ENCODE measurements at regions not wholly inside any gene's neighbourhood (a gene's known extent, or its start where the extent isn't known, plus 50 kb on each side); places are given as distances from the start of the nearest gene placed in this dataset.

- Mint-ChIP-seq H3K4me1 (no peaks in the 10 kb centered on the region), H3K27me3 (no peaks in the 10 kb centered on the region), H3K9me3 (no peaks in the 10 kb centered on the region), H3K4me3 (no peak overlapping the region), H3K36me3 (ENCODE audit: low read depth) (no peaks in the 10 kb centered on the region), H3K27ac (no peak overlapping the region)
- ATAC-seq (ENCODE audit: low read depth) (no peak), DNase-seq (no peak)
- intact Hi-C loops (cut with micrococcal nuclease) = no loop called here
- ChIA-PET CTCF (no interaction called here), POLR2A (no interaction called here)
- TF ChIP-seq, protein P1, sequence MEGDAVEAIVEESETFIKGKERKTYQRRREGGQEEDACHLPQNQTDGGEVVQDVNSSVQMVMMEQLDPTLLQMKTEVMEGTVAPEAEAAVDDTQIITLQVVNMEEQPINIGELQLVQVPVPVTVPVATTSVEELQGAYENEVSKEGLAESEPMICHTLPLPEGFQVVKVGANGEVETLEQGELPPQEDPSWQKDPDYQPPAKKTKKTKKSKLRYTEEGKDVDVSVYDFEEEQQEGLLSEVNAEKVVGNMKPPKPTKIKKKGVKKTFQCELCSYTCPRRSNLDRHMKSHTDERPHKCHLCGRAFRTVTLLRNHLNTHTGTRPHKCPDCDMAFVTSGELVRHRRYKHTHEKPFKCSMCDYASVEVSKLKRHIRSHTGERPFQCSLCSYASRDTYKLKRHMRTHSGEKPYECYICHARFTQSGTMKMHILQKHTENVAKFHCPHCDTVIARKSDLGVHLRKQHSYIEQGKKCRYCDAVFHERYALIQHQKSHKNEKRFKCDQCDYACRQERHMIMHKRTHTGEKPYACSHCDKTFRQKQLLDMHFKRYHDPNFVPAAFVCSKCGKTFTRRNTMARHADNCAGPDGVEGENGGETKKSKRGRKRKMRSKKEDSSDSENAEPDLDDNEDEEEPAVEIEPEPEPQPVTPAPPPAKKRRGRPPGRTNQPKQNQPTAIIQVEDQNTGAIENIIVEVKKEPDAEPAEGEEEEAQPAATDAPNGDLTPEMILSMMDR (IDR thresholded peaks at IDR 0.05) = no peak
Measured at GRCh38 chr10:29962166-29962850, 97.1 kb downstream of the JCAD start.

DNA sequence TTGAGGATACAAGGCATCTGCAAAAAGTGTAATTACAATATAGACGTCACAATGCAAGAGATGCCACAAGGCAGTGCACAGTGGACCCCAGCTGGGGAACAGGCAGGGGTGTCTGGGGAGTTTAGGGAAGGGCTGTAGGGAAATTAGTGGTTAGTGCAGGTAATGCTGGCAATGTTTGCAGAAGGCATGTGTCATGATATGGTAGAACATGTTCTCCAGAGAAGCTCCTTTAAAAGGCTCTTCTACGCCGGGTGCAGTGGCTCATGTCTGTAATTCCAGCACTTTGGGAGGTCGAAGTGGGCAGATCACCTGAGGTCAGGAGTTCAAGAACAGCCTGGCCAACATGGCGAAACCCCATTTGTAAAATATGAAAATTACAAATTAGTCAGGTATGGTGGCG lies 98.0 kb downstream of the JCAD start:
- Mint-ChIP-seq H3K27ac (no peak overlapping the region), H3K9me3 (peaks cover 2% of the 10 kb centered on the region), H3K36me3 (ENCODE audit: low read depth) (no peaks in the 10 kb centered on the region), H3K27me3 (no peaks in the 10 kb centered on the region), H3K4me1 (no peaks in the 10 kb centered on the region), H3K4me3 (no peak overlapping the region)
- ChIA-PET CTCF (no interaction called here), POLR2A (no interaction called here)
- no peak for DNase-seq
- intact Hi-C loops (cut with micrococcal nuclease) = no loop called here
- no peak for ATAC-seq (ENCODE audit: low read depth)
- TF ChIP-seq, protein P1 (IDR thresholded peaks at IDR 0.05) = no peak

- H3K27ac Mint-ChIP-seq = no peak overlapping the region
- no peaks in the 10 kb centered on the region for H3K4me1 Mint-ChIP-seq
- no peaks in the 10 kb centered on the region for H3K27me3 Mint-ChIP-seq
- intact Hi-C loops (cut with micrococcal nuclease) = no loop called here
- ATAC-seq (ENCODE audit: low read depth) (no peak), DNase-seq (no peak)
- H3K9me3 Mint-ChIP-seq = peaks cover 4% of the 10 kb centered on the region
- TF ChIP-seq, protein P1 (IDR thresholded peaks at IDR 0.05) = no peak
- no peaks in the 10 kb centered on the region for H3K36me3 Mint-ChIP-seq (ENCODE audit: low read depth)
- ChIA-PET CTCF (no interaction called here), POLR2A (no interaction called here)
- H3K4me3 Mint-ChIP-seq = no peak overlapping the region
Measured at GRCh38 chr10:29960261-29960660, 99.1 kb downstream of the JCAD start.

DNA sequence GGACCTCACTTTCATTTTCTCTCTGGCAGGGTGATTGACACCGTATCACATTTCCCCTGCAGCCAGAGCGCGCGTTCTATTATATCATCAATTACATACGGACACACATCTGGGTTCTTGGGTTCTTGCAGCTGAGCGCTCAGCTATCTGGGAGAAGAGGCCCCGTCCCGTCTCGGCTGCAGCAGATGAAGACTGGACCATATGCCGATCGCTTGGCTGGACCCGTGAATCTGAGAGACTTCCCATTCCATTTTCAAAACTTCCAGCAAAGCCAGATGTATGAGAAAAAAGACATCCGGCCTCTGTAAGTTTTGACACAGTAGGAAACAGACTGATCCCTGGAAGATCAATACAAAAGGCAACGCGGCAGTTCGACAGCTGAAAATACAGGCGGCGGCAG lies 99.8 kb downstream of the JCAD start:
- H3K27ac Mint-ChIP-seq = no peak overlapping the region
- peaks cover 4% of the 10 kb centered on the region for H3K9me3 Mint-ChIP-seq
- intact Hi-C loops (cut with micrococcal nuclease) = no loop called here
- no peaks in the 10 kb centered on the region for H3K4me1 Mint-ChIP-seq
- no peak overlapping the region for H3K4me3 Mint-ChIP-seq
- ChIA-PET CTCF (no interaction called here), POLR2A (no interaction called here)
- no peaks in the 10 kb centered on the region for H3K36me3 Mint-ChIP-seq (ENCODE audit: low read depth)
- TF ChIP-seq, protein P1 (IDR thresholded peaks at IDR 0.05) = no peak
- DNase-seq (no peak), ATAC-seq (ENCODE audit: low read depth) (no peak)
- H3K27me3 Mint-ChIP-seq = no peaks in the 10 kb centered on the region

DNA sequence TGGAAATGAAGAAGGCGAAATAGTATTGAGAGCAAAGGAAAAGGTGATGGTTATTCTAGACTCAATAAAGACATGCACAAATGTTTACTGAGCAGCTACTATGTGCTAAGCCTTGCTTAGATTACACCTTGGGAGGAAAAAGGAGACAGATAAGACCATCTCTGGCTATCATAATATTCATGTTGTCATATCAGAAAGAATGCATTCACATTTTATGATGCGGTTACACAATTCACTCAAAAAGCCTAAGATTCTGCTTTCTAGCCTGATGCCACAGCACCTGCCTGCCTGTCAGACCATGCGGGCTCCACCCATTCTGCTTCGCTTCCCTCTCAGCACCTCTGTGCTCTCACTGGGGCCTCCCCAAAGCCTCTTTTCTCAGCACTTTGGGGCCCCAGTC lies 100.9 kb downstream of the JCAD start:
- CTCF ChIA-PET = no interaction called here

More for the DNA sequence above, 100.9 kb downstream of the JCAD start:
- no peaks in the 10 kb centered on the region for H3K4me1 Mint-ChIP-seq
- ATAC-seq (ENCODE audit: low read depth) = no peak
- H3K36me3 Mint-ChIP-seq (ENCODE audit: low read depth) = no peaks in the 10 kb centered on the region
- TF ChIP-seq, protein P1 (IDR thresholded peaks at IDR 0.05) = no peak
- peaks cover 4% of the 10 kb centered on the region for H3K9me3 Mint-ChIP-seq
- no peak overlapping the region for H3K27ac Mint-ChIP-seq
- no peak for DNase-seq
- H3K4me3 Mint-ChIP-seq = no peak overlapping the region
- POLR2A ChIA-PET = no interaction called here
- no peaks in the 10 kb centered on the region for H3K27me3 Mint-ChIP-seq
- intact Hi-C loops (cut with micrococcal nuclease) = no loop called here
